HEK293T (cell line): ENCODE measurements at regions not wholly inside any gene's neighbourhood (a gene's known extent, or its start where the extent isn't known, plus 50 kb on each side); places are given as distances from the start of the nearest gene placed in this dataset.

Source experiments
- ARNT ChIP-seq: fragments of 450-650 bp; IDR thresholded peaks from 2 replicates; pipeline ENCODE4 v1.6.1; 2017; ENCODE audit warnings: mild to moderate bottlenecking
- BHLHE40 ChIP-seq: fragments of 450-650 bp; IDR thresholded peaks from 2 replicates; pipeline ENCODE4 v1.6.1; 2016; ENCODE audit warnings: mild to moderate bottlenecking, moderate library complexity, borderline replicate concordance
- CTBP1 ChIP-seq: fragments of 450-650 bp; IDR thresholded peaks from 2 replicates; pipeline ENCODE4 v1.6.1; 2016; ENCODE audit warnings: borderline replicate concordance
- ELF4 ChIP-seq: fragments of 450-650 bp; IDR thresholded peaks from 2 replicates; pipeline ENCODE4 v1.6.1; 2017; ENCODE audit warnings: antibody characterized with exemption
- FOXA1 ChIP-seq: fragments of 450-650 bp; IDR thresholded peaks from 2 replicates; pipeline ENCODE4 v1.6.1; 2016; ENCODE audit warnings: mild to moderate bottlenecking
- FOXK2 ChIP-seq: fragments of 450-650 bp; IDR thresholded peaks from 2 replicates; pipeline ENCODE4 v1.6.1; 2016; ENCODE audit warnings: mild to moderate bottlenecking
- FOXM1 ChIP-seq: fragments of 450-650 bp; IDR thresholded peaks from 2 replicates; pipeline ENCODE4 v1.6.1; 2017; ENCODE audit warnings: mild to moderate bottlenecking, borderline replicate concordance
- L3MBTL2 ChIP-seq: fragments of 450-650 bp; conservative IDR thresholded peaks from 2 replicates; pipeline ENCODE4 v1.6.1; 2016; ENCODE audit warnings: mild to moderate bottlenecking
- NFRKB ChIP-seq: fragments of 450-650 bp; IDR thresholded peaks from 2 replicates; pipeline ENCODE4 v1.6.1; 2016; ENCODE audit warnings: mild to moderate bottlenecking, moderate library complexity
- SP1 ChIP-seq: fragments of 450-650 bp; IDR thresholded peaks from 2 replicates; pipeline ENCODE4 v1.6.1; 2017
- SUZ12 ChIP-seq: fragments of 450-650 bp; IDR thresholded peaks from 2 replicates; pipeline ENCODE4 v1.6.1; 2016; ENCODE audit warnings: mild to moderate bottlenecking
- TARDBP ChIP-seq: fragments of 450-650 bp; IDR thresholded peaks from 2 replicates; pipeline ENCODE4 v1.6.1; 2016
- ZNF384 ChIP-seq: fragments of 450-650 bp; IDR thresholded peaks from 2 replicates; pipeline ENCODE4 v1.6.1; 2016
- TF ChIP-seq, protein P1 (sequence below): fragments of 450-650 bp; IDR thresholded peaks from 2 replicates; pipeline ENCODE4 v1.6.1; 2016

DNA sequence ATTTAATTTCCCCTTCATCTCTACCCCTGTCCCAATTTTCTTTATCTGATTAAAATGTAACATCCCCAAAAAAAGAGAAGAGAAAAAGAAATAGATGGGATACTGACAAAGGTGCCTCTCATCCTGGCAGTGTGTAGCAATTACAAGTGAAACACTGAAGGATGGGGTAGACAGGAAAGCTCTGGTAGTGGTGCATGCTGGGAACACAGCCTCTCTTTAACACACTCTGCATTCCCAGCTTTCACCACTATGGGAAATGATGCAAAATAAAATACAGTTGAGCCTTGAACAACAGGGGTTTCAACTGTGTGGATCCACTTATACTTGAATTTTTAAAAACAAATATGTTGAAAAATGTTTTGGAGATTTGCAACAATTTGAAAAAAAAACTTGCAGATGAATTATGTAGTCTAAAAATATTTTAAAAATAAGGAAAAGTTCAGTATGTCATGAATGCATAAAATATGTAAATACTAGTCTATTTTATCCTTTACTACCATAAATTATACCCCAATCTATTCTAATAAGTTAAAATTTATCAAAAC lies 239.2 kb upstream of the DDX53 start:
- TF ChIP-seq SP1, result no peak
- TF ChIP-seq BHLHE40, result no peak
- no peak for TF ChIP-seq ZNF384
- no peak for TF ChIP-seq TARDBP
- TF ChIP-seq FOXA1, result no peak
- TF ChIP-seq, protein P1, sequence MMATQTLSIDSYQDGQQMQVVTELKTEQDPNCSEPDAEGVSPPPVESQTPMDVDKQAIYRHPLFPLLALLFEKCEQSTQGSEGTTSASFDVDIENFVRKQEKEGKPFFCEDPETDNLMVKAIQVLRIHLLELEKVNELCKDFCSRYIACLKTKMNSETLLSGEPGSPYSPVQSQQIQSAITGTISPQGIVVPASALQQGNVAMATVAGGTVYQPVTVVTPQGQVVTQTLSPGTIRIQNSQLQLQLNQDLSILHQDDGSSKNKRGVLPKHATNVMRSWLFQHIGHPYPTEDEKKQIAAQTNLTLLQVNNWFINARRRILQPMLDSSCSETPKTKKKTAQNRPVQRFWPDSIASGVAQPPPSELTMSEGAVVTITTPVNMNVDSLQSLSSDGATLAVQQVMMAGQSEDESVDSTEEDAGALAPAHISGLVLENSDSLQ, result no peak
- TF ChIP-seq NFRKB, result no peak
- no peak for TF ChIP-seq CTBP1
- no peak for TF ChIP-seq ELF4
- TF ChIP-seq FOXK2, result no peak
- no peak for TF ChIP-seq L3MBTL2
- TF ChIP-seq ARNT, result no peak
- no peak for TF ChIP-seq SUZ12
- TF ChIP-seq FOXM1, result no peak
